ENCODE measurements at regions not wholly inside any gene's neighbourhood (a gene's known extent, or its start where the extent isn't known, plus 50 kb on each side); places are given as distances from the start of the nearest gene placed in this dataset.

DNA sequence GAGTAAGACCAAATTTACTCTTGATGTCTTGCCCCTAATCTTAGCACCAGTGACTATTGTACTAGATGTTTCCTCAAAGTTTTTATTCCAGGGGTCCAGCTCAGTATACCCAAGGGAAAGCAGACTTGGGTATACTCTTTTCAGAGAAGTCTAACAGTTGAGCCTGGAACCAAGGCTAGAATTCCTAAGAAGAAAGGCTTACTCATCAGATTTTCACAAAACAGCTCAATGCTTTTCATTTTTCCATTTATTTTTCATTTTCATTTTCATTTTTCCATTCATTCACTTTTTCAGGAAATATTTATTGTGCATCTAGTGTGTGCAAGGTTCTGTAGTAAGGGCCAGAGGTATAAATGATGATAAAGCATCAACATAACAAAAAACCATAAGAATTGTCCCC lies 143.2 kb downstream of the PHLDA1 start:
- TF ChIP-seq CTCF (IDR thresholded peaks at IDR 0.05; ENCODE audit: poor library complexity, severe bottlenecking), result no peak
- TF ChIP-seq EP300 (conservative IDR thresholded peaks at IDR 0.05; ENCODE audit: poor library complexity, severe bottlenecking), result no peak
- no peak for TF ChIP-seq SMC3 (conservative IDR thresholded peaks at IDR 0.05; ENCODE audit: poor library complexity)
- TF ChIP-seq REST (IDR thresholded peaks at IDR 0.05; ENCODE audit: borderline replicate concordance), result no peak
- no peak for TF ChIP-seq POLR2AphosphoS5 (IDR thresholded peaks at IDR 0.05)
- no peak for TF ChIP-seq MXI1 (conservative IDR thresholded peaks at IDR 0.05; ENCODE audit: poor library complexity, severe bottlenecking)
- no peak for TF ChIP-seq TAF1 (IDR thresholded peaks at IDR 0.05; ENCODE audit: low read depth)

Data from neural cell (in vitro differentiated cells).